Vagina (tissue), 2 donors: ENCODE measurements at regions not wholly inside any gene's neighbourhood (a gene's known extent, or its start where the extent isn't known, plus 50 kb on each side); places are given as distances from the start of the nearest gene placed in this dataset.

ENCODE experiments used
- DNase-seq, 2 donors: peaks; one replicate each; pipeline ENCODE4 v3.0.0-alpha.2; 2017; ENCODE audit errors: extremely low spot score in 2 of 2
- H3K27ac ChIP-seq: fragments of 200-600 bp; sonication (generic); one replicate; pipeline ENCODE4 v1.5.1; 2019
- H3K27me3 ChIP-seq: fragments of 200-600 bp; sonication (generic); one replicate; pipeline ENCODE4 v1.5.1; 2019
- H3K36me3 ChIP-seq, 2 donors: fragments of 200-600 bp; sonication (generic); one replicate each; pipeline ENCODE4 v1.5.1; 2017 to 2019
- H3K4me1 ChIP-seq: fragments of 200-600 bp; sonication (generic); one replicate; pipeline ENCODE4 v1.5.1; 2019
- H3K4me3 ChIP-seq, 2 donors: fragments of 200-600 bp; sonication (generic); 1 replicate in 1 of 2; 2 replicates in 1 of 2; pipeline ENCODE4 v1.5.1; 2016 to 2019
- H3K9me3 ChIP-seq: fragments of 200-600 bp; sonication (generic); one replicate; pipeline ENCODE4 v1.5.1; 2019
- POLR2A ChIP-seq, 2 donors: fragments of 450-650 bp; IDR thresholded peaks; one replicate each; pipeline ENCODE4 v1.6.1; 2017; ENCODE audit warnings: antibody characterized with exemption in 2 of 2, mild to moderate bottlenecking in 2 of 2, moderate library complexity in 2 of 2
- POLR2AphosphoS5 ChIP-seq, 2 donors: sonication (generic); formaldehyde crosslinking; IDR thresholded peaks; one replicate each; pipeline ENCODE4 v1.9.0; 2017; ENCODE audit warnings: antibody characterized with exemption in 2 of 2, mild to moderate bottlenecking in 2 of 2, low read depth in 1 of 2; ENCODE audit not compliant: insufficient read depth in 1 of 2
- intact Hi-C: fragments of 100-400 bp; cut with DNase I; formaldehyde crosslinking; loops from one replicate; pipeline ENCODE4 v1.15.1; 2023
- TF ChIP-seq, protein P1 (sequence below), 3 experiments: fragments of 450-650 bp in 2 of 3; fragments of 200-600 bp in 1 of 3; sonication (generic) in 1 of 3; IDR thresholded peaks; one replicate each; pipeline ENCODE4 v1.5.1; 2017 to 2019; ENCODE audit warnings: antibody characterized with exemption in 3 of 3, mild to moderate bottlenecking in 2 of 3, moderate library complexity in 2 of 3

DNA sequence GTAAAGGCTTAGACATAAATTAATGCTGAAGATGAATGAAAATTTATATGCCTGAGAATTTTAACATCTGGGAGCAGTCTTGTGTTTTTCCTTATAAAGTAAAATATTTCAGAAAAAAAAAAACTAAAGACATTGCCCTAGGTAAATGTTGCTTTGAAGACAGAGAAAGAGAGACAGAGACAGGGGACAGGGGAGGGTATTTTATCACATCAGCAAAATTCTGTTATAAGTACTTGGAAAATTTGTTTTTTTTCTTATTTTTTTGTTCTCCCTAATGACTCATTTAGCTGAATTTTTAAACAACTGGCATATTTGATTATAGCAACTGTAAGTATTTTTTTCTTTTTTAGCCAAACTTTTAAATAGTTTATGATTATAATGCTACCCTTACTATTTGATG is 1540.6 kb upstream of the GBE1 start:
- H3K27me3 ChIP-seq: no peaks in the 10 kb centered on the region
- no peaks in the 10 kb centered on the region for H3K36me3 ChIP-seq
- H3K9me3 ChIP-seq: no peaks in the 10 kb centered on the region
- TF ChIP-seq POLR2A (IDR thresholded peaks at IDR 0.05): no peak
- no peak for TF ChIP-seq POLR2AphosphoS5 (IDR thresholded peaks at IDR 0.05; ENCODE audit: insufficient read depth in 1 of 2, low read depth in 1 of 2)
- TF ChIP-seq, protein P1, sequence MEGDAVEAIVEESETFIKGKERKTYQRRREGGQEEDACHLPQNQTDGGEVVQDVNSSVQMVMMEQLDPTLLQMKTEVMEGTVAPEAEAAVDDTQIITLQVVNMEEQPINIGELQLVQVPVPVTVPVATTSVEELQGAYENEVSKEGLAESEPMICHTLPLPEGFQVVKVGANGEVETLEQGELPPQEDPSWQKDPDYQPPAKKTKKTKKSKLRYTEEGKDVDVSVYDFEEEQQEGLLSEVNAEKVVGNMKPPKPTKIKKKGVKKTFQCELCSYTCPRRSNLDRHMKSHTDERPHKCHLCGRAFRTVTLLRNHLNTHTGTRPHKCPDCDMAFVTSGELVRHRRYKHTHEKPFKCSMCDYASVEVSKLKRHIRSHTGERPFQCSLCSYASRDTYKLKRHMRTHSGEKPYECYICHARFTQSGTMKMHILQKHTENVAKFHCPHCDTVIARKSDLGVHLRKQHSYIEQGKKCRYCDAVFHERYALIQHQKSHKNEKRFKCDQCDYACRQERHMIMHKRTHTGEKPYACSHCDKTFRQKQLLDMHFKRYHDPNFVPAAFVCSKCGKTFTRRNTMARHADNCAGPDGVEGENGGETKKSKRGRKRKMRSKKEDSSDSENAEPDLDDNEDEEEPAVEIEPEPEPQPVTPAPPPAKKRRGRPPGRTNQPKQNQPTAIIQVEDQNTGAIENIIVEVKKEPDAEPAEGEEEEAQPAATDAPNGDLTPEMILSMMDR (IDR thresholded peaks at IDR 0.05): no peak
- DNase-seq: no peak
- H3K4me1 ChIP-seq: no peaks in the 10 kb centered on the region
- H3K4me3 ChIP-seq: no peak overlapping the region
- no peak overlapping the region for H3K27ac ChIP-seq
- intact Hi-C loops: no loop called here

DNA sequence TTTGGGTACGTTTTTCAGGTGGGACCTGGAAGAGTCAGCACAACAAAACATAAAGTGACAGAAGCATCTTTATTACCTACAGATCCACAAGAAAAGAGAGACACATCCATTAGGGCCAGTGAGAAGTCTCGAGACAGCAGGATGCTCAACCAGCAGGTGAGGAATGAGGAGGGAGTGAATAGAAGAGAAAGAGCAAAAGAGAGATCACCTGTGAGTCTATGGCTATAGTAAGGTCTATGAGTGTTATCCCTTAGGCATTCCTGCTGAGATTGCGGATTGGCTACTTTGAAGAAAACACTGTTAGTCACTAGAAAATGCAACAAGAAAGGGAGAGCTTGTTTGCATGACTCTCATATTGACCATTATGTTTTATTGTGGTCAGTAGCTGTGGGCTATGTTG is 1556.2 kb upstream of the GBE1 start:
- H3K4me1 ChIP-seq: no peaks in the 10 kb centered on the region
- intact Hi-C loops: no loop called here

DNA sequence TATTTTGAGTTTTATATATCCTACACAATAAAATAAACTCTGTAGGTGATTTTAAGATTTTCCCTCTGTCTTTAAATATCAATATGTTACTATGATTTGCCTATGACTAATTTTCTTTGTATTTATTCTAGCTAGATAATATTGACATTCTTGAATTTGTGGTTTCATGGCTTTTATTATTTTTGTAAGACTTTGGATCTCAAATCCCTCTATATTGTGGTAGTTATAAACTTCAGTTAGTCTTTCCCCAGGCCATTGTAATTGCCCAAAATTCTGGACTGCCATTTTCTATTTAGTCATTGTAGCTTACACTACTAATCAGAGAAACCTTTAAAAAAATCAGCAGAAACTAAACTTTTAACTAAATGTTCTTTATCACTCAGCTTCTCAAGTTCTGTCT is 1559.3 kb upstream of the GBE1 start:
- Histone ChIP-seq H3K4me3 (no peak overlapping the region), H3K27me3 (no peaks in the 10 kb centered on the region), H3K4me1 (no peaks in the 10 kb centered on the region), H3K36me3 (no peaks in the 10 kb centered on the region), H3K9me3 (no peaks in the 10 kb centered on the region), H3K27ac (no peak overlapping the region)
- no peak for DNase-seq
- TF ChIP-seq, protein P1 (IDR thresholded peaks at IDR 0.05): no peak
- no peak for TF ChIP-seq POLR2AphosphoS5 (IDR thresholded peaks at IDR 0.05; ENCODE audit: insufficient read depth in 1 of 2, low read depth in 1 of 2)
- no peak for TF ChIP-seq POLR2A (IDR thresholded peaks at IDR 0.05)
- intact Hi-C loops: no loop called here

More for the DNA sequence above, 1556.2 kb upstream of the GBE1 start:
- TF ChIP-seq POLR2AphosphoS5 (IDR thresholded peaks at IDR 0.05; ENCODE audit: insufficient read depth in 1 of 2, low read depth in 1 of 2) (no peak), POLR2A (IDR thresholded peaks at IDR 0.05) (no peak)
- TF ChIP-seq, protein P1 (IDR thresholded peaks at IDR 0.05): no peak
- Histone ChIP-seq H3K27ac (no peak overlapping the region), H3K36me3 (no peaks in the 10 kb centered on the region), H3K4me3 (no peak overlapping the region), H3K27me3 (no peaks in the 10 kb centered on the region), H3K9me3 (no peaks in the 10 kb centered on the region)
- no peak for DNase-seq

DNA sequence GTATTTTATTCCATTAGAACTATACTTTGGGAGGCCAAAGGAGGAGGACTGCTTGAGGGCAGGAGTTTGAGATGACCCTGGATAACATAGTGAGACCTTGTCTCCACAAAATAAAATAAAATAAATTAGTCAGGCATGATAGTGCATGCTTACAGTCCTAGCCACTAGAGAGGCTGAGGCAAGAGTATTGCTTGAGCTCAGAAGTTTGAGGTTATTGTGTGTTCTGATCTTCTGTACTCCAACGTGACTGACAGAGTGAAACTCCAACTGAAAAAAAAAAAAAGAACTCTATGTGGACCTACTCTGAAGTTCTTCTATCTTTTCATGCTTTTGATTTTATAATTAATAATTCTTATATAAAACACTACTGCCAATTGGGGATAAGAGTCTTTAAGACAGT is 1560.0 kb upstream of the GBE1 start:
- H3K9me3 ChIP-seq: no peaks in the 10 kb centered on the region
- H3K27ac ChIP-seq: no peak overlapping the region
- TF ChIP-seq POLR2A (IDR thresholded peaks at IDR 0.05): no peak
- no peak overlapping the region for H3K4me3 ChIP-seq
- intact Hi-C loops: no loop called here
- H3K36me3 ChIP-seq: no peaks in the 10 kb centered on the region
- DNase-seq: no peak
- H3K27me3 ChIP-seq: no peaks in the 10 kb centered on the region
- H3K4me1 ChIP-seq: no peaks in the 10 kb centered on the region

DNA sequence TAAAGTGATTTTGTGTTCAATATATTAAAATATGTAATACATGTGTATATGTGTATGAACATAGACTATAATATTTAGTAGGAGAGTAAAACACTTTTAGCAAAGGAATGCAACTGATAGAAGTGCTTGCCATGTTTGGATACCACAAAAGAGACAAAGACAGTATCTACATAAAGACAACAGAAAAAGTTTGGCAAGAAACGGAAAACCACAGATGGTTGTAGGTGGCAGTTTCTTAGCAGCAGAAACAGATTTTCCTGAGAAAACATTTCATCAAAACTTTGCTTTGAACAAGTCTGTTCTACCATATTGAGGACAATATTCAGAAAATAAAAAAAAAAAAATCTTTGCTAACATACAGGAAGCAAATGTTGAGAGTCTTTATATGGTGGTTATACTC is 1560.4 kb upstream of the GBE1 start:
- DNase-seq: no peak
- Histone ChIP-seq H3K36me3 (no peaks in the 10 kb centered on the region), H3K27ac (no peak overlapping the region), H3K9me3 (no peaks in the 10 kb centered on the region), H3K4me1 (no peaks in the 10 kb centered on the region), H3K4me3 (no peak overlapping the region), H3K27me3 (no peaks in the 10 kb centered on the region)
- TF ChIP-seq, protein P1 (IDR thresholded peaks at IDR 0.05): no peak
- TF ChIP-seq POLR2A (IDR thresholded peaks at IDR 0.05) (no peak), POLR2AphosphoS5 (IDR thresholded peaks at IDR 0.05; ENCODE audit: insufficient read depth in 1 of 2, low read depth in 1 of 2) (no peak)
- intact Hi-C loops: no loop called here

DNA sequence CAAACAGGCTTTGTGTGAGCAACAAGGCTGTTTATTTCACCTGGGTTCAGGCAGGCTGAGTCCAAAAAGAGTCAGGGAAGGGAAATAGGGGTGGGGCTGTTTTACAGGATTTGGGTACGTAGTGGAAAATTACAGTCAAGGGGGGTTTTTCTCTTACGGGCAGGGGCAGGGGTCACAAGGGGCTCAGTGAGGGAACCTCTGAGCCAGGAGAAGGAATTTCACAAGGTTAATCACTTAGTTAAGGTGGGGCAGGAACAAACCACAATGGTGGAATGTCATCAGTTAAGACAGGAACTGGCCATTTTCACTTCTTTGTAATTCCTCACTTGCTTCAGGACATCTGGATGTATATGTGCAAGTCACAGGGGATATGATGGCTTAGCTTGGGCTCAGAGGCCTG is 1592.8 kb upstream of the GBE1 start:
- TF ChIP-seq, protein P1 (IDR thresholded peaks at IDR 0.05): no peak
- TF ChIP-seq POLR2AphosphoS5 (IDR thresholded peaks at IDR 0.05; ENCODE audit: insufficient read depth in 1 of 2, low read depth in 1 of 2) (no peak), POLR2A (IDR thresholded peaks at IDR 0.05) (no peak)
- H3K36me3 ChIP-seq: no peaks in the 10 kb centered on the region
- no peak overlapping the region for H3K27ac ChIP-seq
- DNase-seq: no peak
- H3K4me3 ChIP-seq: no peak overlapping the region
- intact Hi-C loops: no loop called here
- no peaks in the 10 kb centered on the region for H3K4me1 ChIP-seq
- no peaks in the 10 kb centered on the region for H3K27me3 ChIP-seq
- no peaks in the 10 kb centered on the region for H3K9me3 ChIP-seq
